CD4-positive, alpha-beta T cell (primary cell): ENCODE measurements at regions not wholly inside any gene's neighbourhood (a gene's known extent, or its start where the extent isn't known, plus 50 kb on each side); places are given as distances from the start of the nearest gene placed in this dataset.
"Not testable (repeated sequence)": the region's sequence is repeated elsewhere in the genome, so short reads cannot be mapped to it uniquely, and the experiment has no call there.

ENCODE experiments used
- ATAC-seq: fragments of 200-7000 bp; cut with Tn5 transposase; one replicate; pipeline ENCODE4 v1.10.0; 2022; ENCODE audit warnings: mild to moderate bottlenecking; ENCODE audit not compliant: poor library complexity
- CTCF ChIA-PET: fragments of 350-600 bp; sonication (Branson Sonifier 250); formaldehyde crosslinking; loops from one replicate; lab custom pipeline; 2021; ENCODE audit warnings: antibody characterized with exemption, inconsistent platforms; lab: Charles Lee
- POLR2A ChIA-PET: fragments of 350-600 bp; sonication (Branson Sonifier 250); formaldehyde crosslinking; loops from one replicate; lab custom pipeline; 2021; ENCODE audit warnings: antibody characterized with exemption, inconsistent platforms; lab: Charles Lee
- DNase-seq, 14 experiments: peaks; one replicate each; pipeline ENCODE4 v3.0.0-alpha.2; 2013 to 2020; ENCODE audit warnings: mixed read lengths in 2 of 14
- H3K27ac ChIP-seq, 2 donors: one replicate each; pipeline versions ENCODE4 v1.5.1 to v1.7.0; 2013; ENCODE audit warnings: low read length in 2 of 2, low read depth in 1 of 2, mild to moderate bottlenecking in 1 of 2
- H3K27me3 ChIP-seq, 2 experiments: 1 replicate in 1 of 2; 2 replicates in 1 of 2; pipeline versions ENCODE4 v1.6.1 to v1.7.0; 2013; ENCODE audit warnings: low read length in 2 of 2, control low read depth in 1 of 2, mild to moderate bottlenecking in 1 of 2, moderate library complexity in 1 of 2; ENCODE audit not compliant: insufficient read depth in 2 of 2, control insufficient read depth in 1 of 2
- H3K36me3 ChIP-seq: one replicate; pipeline ENCODE4 v1.6.1; 2013; ENCODE audit warnings: low read length, control low read depth; ENCODE audit not compliant: insufficient read depth
- H3K4me1 ChIP-seq: one replicate; pipeline ENCODE4 v1.6.1; 2013; ENCODE audit warnings: low read length, control low read depth; ENCODE audit not compliant: insufficient read depth
- H3K4me3 ChIP-seq: one replicate; pipeline ENCODE4 v1.5.1; 2013; ENCODE audit warnings: mild to moderate bottlenecking, low read length, moderate library complexity
- H3K9me3 ChIP-seq, 2 experiments: 1 replicate in 1 of 2; 2 replicates in 1 of 2; pipeline versions ENCODE4 v1.6.1 to v1.7.0; 2013; ENCODE audit warnings: low read length in 2 of 2, mild to moderate bottlenecking in 2 of 2, control low read depth in 1 of 2, moderate library complexity in 1 of 2; ENCODE audit not compliant: control insufficient read depth in 1 of 2, insufficient read depth in 1 of 2
- H3K27ac Mint-ChIP-seq: one replicate; pipeline ENCODE4 v1.8.0; 2020; ENCODE audit warnings: mixed read lengths
- H3K27me3 Mint-ChIP-seq: one replicate; pipeline ENCODE4 v1.8.0; 2021; ENCODE audit warnings: mixed read lengths
- H3K36me3 Mint-ChIP-seq: one replicate; pipeline ENCODE4 v1.8.0; 2021; ENCODE audit warnings: low read depth, mixed read lengths
- H3K4me1 Mint-ChIP-seq: one replicate; pipeline ENCODE4 v1.8.0; 2021; ENCODE audit warnings: low read depth, mixed read lengths
- H3K4me3 Mint-ChIP-seq: one replicate; pipeline ENCODE4 v1.8.0; 2020; ENCODE audit warnings: mild to moderate bottlenecking, mixed read lengths
- H3K9me3 Mint-ChIP-seq: one replicate; pipeline ENCODE4 v1.8.0; 2020; ENCODE audit warnings: mixed read lengths
- CTCF ChIP-seq: fragments of 200-600 bp; IDR thresholded peaks from one replicate; pipeline ENCODE4 v1.8.0; 2022; ENCODE audit warnings: antibody characterized with exemption, mild to moderate bottlenecking
- intact Hi-C, 2 experiments: fragments of 100-400 bp; cut with DNase I in 1 of 2; cut with micrococcal nuclease in 1 of 2; formaldehyde crosslinking; loops; one replicate each; pipeline versions ENCODE4 v1.15.1 to v1.9.0; 2023 to 2025; cut with DNase I, micrococcal nuclease

GRCh38 chr4:22625311-22625710 is 67.4 kb upstream of the GBA3 start:
- POLR2A ChIA-PET = no interaction called here

GRCh38 chr4:22627851-22628250 is 64.9 kb upstream of the GBA3 start:
- H3K4me3 Mint-ChIP-seq, ATAC-seq, H3K4me1 ChIP-seq, DNase-seq, H3K9me3 ChIP-seq, H3K4me3 ChIP-seq, H3K27ac ChIP-seq, intact Hi-C loops, H3K36me3 Mint-ChIP-seq, POLR2A ChIA-PET, H3K27ac Mint-ChIP-seq, H3K36me3 ChIP-seq, H3K27me3 ChIP-seq, H3K9me3 Mint-ChIP-seq, CTCF ChIA-PET, H3K4me1 Mint-ChIP-seq, H3K27me3 Mint-ChIP-seq: not testable (repeated sequence)

More at GRCh38 chr4:22625311-22625710, 67.4 kb upstream of the GBA3 start:
- H3K36me3 Mint-ChIP-seq = no peaks in the 10 kb centered on the region
- intact Hi-C loops = no loop called here
- DNase-seq = no peak
- H3K4me3 Mint-ChIP-seq = no peak overlapping the region
- H3K27ac Mint-ChIP-seq = no peak overlapping the region
- Histone ChIP-seq H3K27me3 (no peaks in the 10 kb centered on the region), H3K36me3 (no peaks in the 10 kb centered on the region), H3K4me3 (no peak overlapping the region), H3K27ac (no peak overlapping the region), H3K4me1 (no peaks in the 10 kb centered on the region), H3K9me3 (peaks cover 0 to 8% of the 10 kb centered on the region in 2 experiments)
- CTCF ChIA-PET = no interaction called here
- H3K9me3 Mint-ChIP-seq = peaks cover 4% of the 10 kb centered on the region
- TF ChIP-seq CTCF = no peak
- H3K4me1 Mint-ChIP-seq = no peaks in the 10 kb centered on the region
- ATAC-seq = no peak
- no peaks in the 10 kb centered on the region for H3K27me3 Mint-ChIP-seq

GRCh38 chr4:22630161-22630975 is 62.4 kb upstream of the GBA3 start:
- ATAC-seq, H3K9me3 ChIP-seq, H3K4me3 ChIP-seq, POLR2A ChIA-PET, intact Hi-C loops, H3K36me3 ChIP-seq, H3K4me1 Mint-ChIP-seq, H3K4me3 Mint-ChIP-seq, H3K27ac ChIP-seq, DNase-seq, CTCF ChIA-PET, H3K36me3 Mint-ChIP-seq, H3K4me1 ChIP-seq, H3K27me3 ChIP-seq, H3K27ac Mint-ChIP-seq, H3K27me3 Mint-ChIP-seq, H3K9me3 Mint-ChIP-seq: not testable (repeated sequence)

GRCh38 chr4:22631167-22631566 is 61.6 kb upstream of the GBA3 start:
- H3K4me1 ChIP-seq, CTCF ChIA-PET, H3K36me3 Mint-ChIP-seq, H3K9me3 Mint-ChIP-seq, H3K27me3 Mint-ChIP-seq, H3K9me3 ChIP-seq, H3K4me3 Mint-ChIP-seq, POLR2A ChIA-PET, H3K27ac Mint-ChIP-seq, intact Hi-C loops, H3K27me3 ChIP-seq, DNase-seq, H3K4me3 ChIP-seq, H3K27ac ChIP-seq, H3K36me3 ChIP-seq, ATAC-seq, H3K4me1 Mint-ChIP-seq: not testable (repeated sequence)
